HCT116 (cell line): ENCODE measurements at regions not wholly inside any gene's neighbourhood (a gene's known extent, or its start where the extent isn't known, plus 50 kb on each side); places are given as distances from the start of the nearest gene placed in this dataset.

Experiments
- CTCF ChIP-seq, 3 experiments: fragments of 200-600 bp in 1 of 3; sonication (generic) in 1 of 3; IDR thresholded peaks in 2 of 3; conservative IDR thresholded peaks in 1 of 3; 2 replicates each; pipeline ENCODE4 v1.5.1; 2012 to 2017; ENCODE audit warnings: low read depth in 2 of 3, low read length in 2 of 3, antibody characterized with exemption in 1 of 3, borderline replicate concordance in 1 of 3, control low read depth in 1 of 3, mild to moderate bottlenecking in 1 of 3, mixed read lengths in 1 of 3, mixed run types in 1 of 3, moderate library complexity in 1 of 3; ENCODE audit not compliant: insufficient read depth in 1 of 3
- EGR1 ChIP-seq: IDR thresholded peaks from 2 replicates; pipeline ENCODE4 v1.6.1; 2012; ENCODE audit warnings: low read depth
- EZH2 ChIP-seq: fragments of 200-600 bp; sonication (generic); IDR thresholded peaks from 2 replicates; pipeline ENCODE4 v1.6.1; 2017; ENCODE audit warnings: antibody characterized with exemption, mixed run types
- MAX ChIP-seq: IDR thresholded peaks from 2 replicates; pipeline ENCODE4 v1.6.1; 2012
- POLR2A ChIP-seq: IDR thresholded peaks from 2 replicates; pipeline ENCODE4 v1.7.0; 2011; ENCODE audit warnings: borderline replicate concordance; ENCODE audit not compliant: insufficient read depth, insufficient read length; ENCODE audit errors: extremely low read depth
- POLR2AphosphoS5 ChIP-seq: IDR thresholded peaks from 2 replicates; pipeline ENCODE4 v1.6.1; 2011; ENCODE audit warnings: mild to moderate bottlenecking, low read depth, low read length, moderate library complexity
- RAD21 ChIP-seq: IDR thresholded peaks from 2 replicates; pipeline ENCODE4 v1.6.1; 2012; ENCODE audit warnings: low read depth, mild to moderate bottlenecking
- SP1 ChIP-seq: IDR thresholded peaks from 2 replicates; pipeline ENCODE4 v1.6.1; 2012; ENCODE audit warnings: low read depth
- TCF7L2 ChIP-seq: IDR thresholded peaks from 2 replicates; pipeline ENCODE4 v1.7.0; 2011; ENCODE audit warnings: borderline replicate concordance, inconsistent platforms; ENCODE audit not compliant: insufficient read depth, insufficient read length; ENCODE audit errors: extremely low read depth
- YY1 ChIP-seq: IDR thresholded peaks from 2 replicates; pipeline ENCODE4 v1.6.1; 2011; ENCODE audit warnings: low read length, low read depth, moderate library complexity, mild to moderate bottlenecking; ENCODE audit not compliant: insufficient replicate concordance; ENCODE audit errors: extremely low read depth
- ZNF274 ChIP-seq: fragments of 200-500 bp; sonication (Bioruptor generic); IDR thresholded peaks from 2 replicates; pipeline ENCODE4 v1.6.1; 2014; ENCODE audit warnings: mild to moderate bottlenecking, low read depth, low read length, inconsistent platforms

DNA sequence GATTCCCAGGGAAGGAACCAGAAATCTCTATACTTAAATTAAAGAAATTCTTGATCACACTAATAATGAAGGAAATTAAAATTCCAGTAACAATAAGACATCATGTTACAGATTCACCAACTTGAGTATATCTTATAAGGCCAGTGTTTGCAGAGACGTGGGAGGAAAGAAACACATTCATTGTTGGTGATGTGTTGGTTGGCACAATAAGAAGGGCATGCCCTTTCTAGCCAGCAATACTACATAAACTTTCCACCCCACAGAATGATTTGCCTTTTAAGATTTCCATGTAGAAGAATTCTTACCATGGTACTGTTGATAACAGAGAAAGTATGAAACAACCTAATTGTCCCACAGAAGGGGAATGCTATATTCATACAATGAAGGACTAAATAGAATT is 581.5 kb downstream of the STIM2 start:
- no peak for TF ChIP-seq EZH2
- TF ChIP-seq POLR2A, result no peak
- TF ChIP-seq YY1, result no peak
- TF ChIP-seq MAX, result no peak
- no peak for TF ChIP-seq CTCF (IDR thresholded peaks at IDR 0.05 in 2 of 3, conservative IDR thresholded peaks at IDR 0.05 in 1 of 3; ENCODE audit: borderline replicate concordance in 1 of 3, insufficient read depth in 1 of 3, low read depth in 2 of 3, low read length in 2 of 3)
- TF ChIP-seq RAD21, result no peak
- no peak for TF ChIP-seq EGR1
- no peak for TF ChIP-seq ZNF274
- no peak for TF ChIP-seq SP1
- no peak for TF ChIP-seq TCF7L2
- no peak for TF ChIP-seq POLR2AphosphoS5
